CD4-positive, alpha-beta T cell (primary cell): ENCODE measurements at regions not wholly inside any gene's neighbourhood (a gene's known extent, or its start where the extent isn't known, plus 50 kb on each side); places are given as distances from the start of the nearest gene placed in this dataset.

Source experiments
- ATAC-seq: fragments of 200-7000 bp; cut with Tn5 transposase; one replicate; pipeline ENCODE4 v1.10.0; 2022; ENCODE audit warnings: mild to moderate bottlenecking; ENCODE audit not compliant: poor library complexity
- CTCF ChIA-PET: fragments of 350-600 bp; sonication (Branson Sonifier 250); formaldehyde crosslinking; loops from one replicate; lab custom pipeline; 2021; ENCODE audit warnings: antibody characterized with exemption, inconsistent platforms; lab: Charles Lee
- POLR2A ChIA-PET: fragments of 350-600 bp; sonication (Branson Sonifier 250); formaldehyde crosslinking; loops from one replicate; lab custom pipeline; 2021; ENCODE audit warnings: antibody characterized with exemption, inconsistent platforms; lab: Charles Lee
- DNase-seq, 14 experiments: peaks; one replicate each; pipeline ENCODE4 v3.0.0-alpha.2; 2013 to 2020; ENCODE audit warnings: mixed read lengths in 2 of 14
- H3K27ac ChIP-seq, 2 donors: one replicate each; pipeline versions ENCODE4 v1.5.1 to v1.7.0; 2013; ENCODE audit warnings: low read length in 2 of 2, low read depth in 1 of 2, mild to moderate bottlenecking in 1 of 2
- H3K27me3 ChIP-seq, 2 experiments: 1 replicate in 1 of 2; 2 replicates in 1 of 2; pipeline versions ENCODE4 v1.6.1 to v1.7.0; 2013; ENCODE audit warnings: low read length in 2 of 2, control low read depth in 1 of 2, mild to moderate bottlenecking in 1 of 2, moderate library complexity in 1 of 2; ENCODE audit not compliant: insufficient read depth in 2 of 2, control insufficient read depth in 1 of 2
- H3K36me3 ChIP-seq: one replicate; pipeline ENCODE4 v1.6.1; 2013; ENCODE audit warnings: low read length, control low read depth; ENCODE audit not compliant: insufficient read depth
- H3K4me1 ChIP-seq: one replicate; pipeline ENCODE4 v1.6.1; 2013; ENCODE audit warnings: low read length, control low read depth; ENCODE audit not compliant: insufficient read depth
- H3K4me3 ChIP-seq: one replicate; pipeline ENCODE4 v1.5.1; 2013; ENCODE audit warnings: mild to moderate bottlenecking, low read length, moderate library complexity
- H3K9me3 ChIP-seq, 2 experiments: 1 replicate in 1 of 2; 2 replicates in 1 of 2; pipeline versions ENCODE4 v1.6.1 to v1.7.0; 2013; ENCODE audit warnings: low read length in 2 of 2, mild to moderate bottlenecking in 2 of 2, control low read depth in 1 of 2, moderate library complexity in 1 of 2; ENCODE audit not compliant: control insufficient read depth in 1 of 2, insufficient read depth in 1 of 2
- H3K27ac Mint-ChIP-seq: one replicate; pipeline ENCODE4 v1.8.0; 2020; ENCODE audit warnings: mixed read lengths
- H3K27me3 Mint-ChIP-seq: one replicate; pipeline ENCODE4 v1.8.0; 2021; ENCODE audit warnings: mixed read lengths
- H3K36me3 Mint-ChIP-seq: one replicate; pipeline ENCODE4 v1.8.0; 2021; ENCODE audit warnings: low read depth, mixed read lengths
- H3K4me1 Mint-ChIP-seq: one replicate; pipeline ENCODE4 v1.8.0; 2021; ENCODE audit warnings: low read depth, mixed read lengths
- H3K4me3 Mint-ChIP-seq: one replicate; pipeline ENCODE4 v1.8.0; 2020; ENCODE audit warnings: mild to moderate bottlenecking, mixed read lengths
- H3K9me3 Mint-ChIP-seq: one replicate; pipeline ENCODE4 v1.8.0; 2020; ENCODE audit warnings: mixed read lengths
- intact Hi-C, 2 experiments: fragments of 100-400 bp; cut with DNase I in 1 of 2; cut with micrococcal nuclease in 1 of 2; formaldehyde crosslinking; loops; one replicate each; pipeline versions ENCODE4 v1.15.1 to v1.9.0; 2023 to 2025; cut with DNase I, micrococcal nuclease
- TF ChIP-seq, protein P1 (sequence below): fragments of 200-600 bp; IDR thresholded peaks from one replicate; pipeline ENCODE4 v1.8.0; 2022; ENCODE audit warnings: antibody characterized with exemption, mild to moderate bottlenecking

DNA sequence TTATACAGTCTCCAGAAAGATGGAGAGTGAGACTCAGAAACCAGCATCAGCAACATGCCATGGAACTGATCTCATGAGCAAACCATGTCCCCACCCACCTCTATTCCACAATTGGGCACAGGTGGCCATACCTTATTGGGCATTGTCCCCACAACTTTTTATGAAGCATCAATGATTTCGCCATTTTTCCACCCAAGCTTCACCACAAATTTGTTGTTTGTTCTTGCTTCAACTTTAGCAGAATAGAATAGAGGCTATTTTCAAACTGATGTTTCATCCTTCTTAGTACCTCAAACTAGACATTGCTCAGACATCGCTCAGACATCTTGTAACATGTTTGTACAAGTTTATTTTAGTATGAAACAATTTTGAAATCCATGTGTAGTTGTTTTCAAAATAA lies 112.5 kb upstream of the TMTC2 start:
- intact Hi-C loops: no loop called here
- TF ChIP-seq, protein P1, sequence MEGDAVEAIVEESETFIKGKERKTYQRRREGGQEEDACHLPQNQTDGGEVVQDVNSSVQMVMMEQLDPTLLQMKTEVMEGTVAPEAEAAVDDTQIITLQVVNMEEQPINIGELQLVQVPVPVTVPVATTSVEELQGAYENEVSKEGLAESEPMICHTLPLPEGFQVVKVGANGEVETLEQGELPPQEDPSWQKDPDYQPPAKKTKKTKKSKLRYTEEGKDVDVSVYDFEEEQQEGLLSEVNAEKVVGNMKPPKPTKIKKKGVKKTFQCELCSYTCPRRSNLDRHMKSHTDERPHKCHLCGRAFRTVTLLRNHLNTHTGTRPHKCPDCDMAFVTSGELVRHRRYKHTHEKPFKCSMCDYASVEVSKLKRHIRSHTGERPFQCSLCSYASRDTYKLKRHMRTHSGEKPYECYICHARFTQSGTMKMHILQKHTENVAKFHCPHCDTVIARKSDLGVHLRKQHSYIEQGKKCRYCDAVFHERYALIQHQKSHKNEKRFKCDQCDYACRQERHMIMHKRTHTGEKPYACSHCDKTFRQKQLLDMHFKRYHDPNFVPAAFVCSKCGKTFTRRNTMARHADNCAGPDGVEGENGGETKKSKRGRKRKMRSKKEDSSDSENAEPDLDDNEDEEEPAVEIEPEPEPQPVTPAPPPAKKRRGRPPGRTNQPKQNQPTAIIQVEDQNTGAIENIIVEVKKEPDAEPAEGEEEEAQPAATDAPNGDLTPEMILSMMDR: no peak
- H3K27ac ChIP-seq: no peak overlapping the region
- H3K4me1 Mint-ChIP-seq: no peaks in the 10 kb centered on the region
- no peaks in the 10 kb centered on the region for H3K36me3 ChIP-seq
- H3K4me3 ChIP-seq: no peak overlapping the region
- no peak overlapping the region for H3K27ac Mint-ChIP-seq
- no peak overlapping the region for H3K4me3 Mint-ChIP-seq
- POLR2A ChIA-PET: no interaction called here
- no peak for DNase-seq
- no peaks in the 10 kb centered on the region for H3K27me3 Mint-ChIP-seq
- H3K9me3 ChIP-seq: no peaks in the 10 kb centered on the region
- H3K36me3 Mint-ChIP-seq: no peaks in the 10 kb centered on the region
- CTCF ChIA-PET: no interaction called here
- no peaks in the 10 kb centered on the region for H3K27me3 ChIP-seq
- peaks cover 3% of the 10 kb centered on the region for H3K9me3 Mint-ChIP-seq
- no peaks in the 10 kb centered on the region for H3K4me1 ChIP-seq
- no peak for ATAC-seq

DNA sequence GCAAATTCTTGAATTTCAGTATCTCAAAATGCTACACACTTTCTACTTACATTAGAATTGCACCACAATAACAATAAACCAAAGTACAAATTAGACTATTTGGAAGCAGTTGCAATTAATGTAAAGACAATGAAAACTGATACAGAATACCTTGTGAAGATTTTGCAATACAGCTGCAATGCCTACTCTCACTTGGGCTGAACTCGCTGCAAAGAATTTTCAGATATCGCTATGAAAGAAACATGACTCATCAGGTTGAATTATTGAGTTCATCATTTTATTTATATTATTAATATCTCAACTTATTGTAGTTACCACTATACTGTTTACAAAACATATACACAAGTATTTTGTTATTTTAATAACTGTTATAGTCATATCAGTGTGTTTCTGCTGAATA lies 108.0 kb upstream of the TMTC2 start:
- Histone ChIP-seq H3K36me3 (no peaks in the 10 kb centered on the region), H3K4me3 (no peak overlapping the region), H3K9me3 (no peaks in the 10 kb centered on the region), H3K27me3 (no peaks in the 10 kb centered on the region), H3K27ac (no peak overlapping the region), H3K4me1 (no peaks in the 10 kb centered on the region)
- CTCF ChIA-PET: no interaction called here
- ATAC-seq (no peak), DNase-seq (no peak)
- no peak overlapping the region for H3K4me3 Mint-ChIP-seq
- no peak overlapping the region for H3K27ac Mint-ChIP-seq
- intact Hi-C loops: no loop called here
- H3K27me3 Mint-ChIP-seq: no peaks in the 10 kb centered on the region
- H3K9me3 Mint-ChIP-seq: peaks cover 3% of the 10 kb centered on the region
- no peaks in the 10 kb centered on the region for H3K36me3 Mint-ChIP-seq
- TF ChIP-seq, protein P1: no peak
- H3K4me1 Mint-ChIP-seq: no peaks in the 10 kb centered on the region
- POLR2A ChIA-PET: no interaction called here

DNA sequence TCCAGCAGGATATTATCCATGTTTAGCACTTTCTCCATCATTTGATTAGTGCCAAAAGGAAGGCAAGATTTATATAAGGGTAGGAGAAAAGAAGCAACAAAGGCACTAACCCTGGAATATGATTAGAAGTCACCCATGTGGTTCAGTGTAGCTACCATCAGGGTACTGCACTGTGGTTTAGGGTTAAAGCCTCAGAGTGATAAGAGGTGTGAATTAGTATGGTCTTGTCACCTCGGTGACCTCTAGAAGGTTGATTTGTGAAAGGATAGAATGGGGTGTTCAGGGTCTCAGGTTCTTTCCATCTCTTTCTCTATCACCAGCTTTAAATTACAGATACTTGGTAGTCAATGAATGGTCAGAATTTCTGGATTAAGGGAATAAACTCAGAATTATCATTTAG lies 103.0 kb upstream of the TMTC2 start:
- no peak overlapping the region for H3K4me3 ChIP-seq
- no peaks in the 10 kb centered on the region for H3K27me3 ChIP-seq
- no peak overlapping the region for H3K27ac ChIP-seq
- Mint-ChIP-seq H3K4me1 (no peaks in the 10 kb centered on the region), H3K9me3 (peaks cover 10% of the 10 kb centered on the region), H3K27me3 (no peaks in the 10 kb centered on the region), H3K27ac (no peak overlapping the region), H3K36me3 (no peaks in the 10 kb centered on the region), H3K4me3 (no peak overlapping the region)
- POLR2A ChIA-PET: no interaction called here
- ATAC-seq: no peak
- no peak for DNase-seq
- H3K9me3 ChIP-seq: no peaks in the 10 kb centered on the region
- intact Hi-C loops: no loop called here
- no peaks in the 10 kb centered on the region for H3K36me3 ChIP-seq
- no peaks in the 10 kb centered on the region for H3K4me1 ChIP-seq
- CTCF ChIA-PET: no interaction called here
- TF ChIP-seq, protein P1: no peak
